ENCODE measurements at regions not wholly inside any gene's neighbourhood (a gene's known extent, or its start where the extent isn't known, plus 50 kb on each side); places are given as distances from the start of the nearest gene placed in this dataset.

DNA sequence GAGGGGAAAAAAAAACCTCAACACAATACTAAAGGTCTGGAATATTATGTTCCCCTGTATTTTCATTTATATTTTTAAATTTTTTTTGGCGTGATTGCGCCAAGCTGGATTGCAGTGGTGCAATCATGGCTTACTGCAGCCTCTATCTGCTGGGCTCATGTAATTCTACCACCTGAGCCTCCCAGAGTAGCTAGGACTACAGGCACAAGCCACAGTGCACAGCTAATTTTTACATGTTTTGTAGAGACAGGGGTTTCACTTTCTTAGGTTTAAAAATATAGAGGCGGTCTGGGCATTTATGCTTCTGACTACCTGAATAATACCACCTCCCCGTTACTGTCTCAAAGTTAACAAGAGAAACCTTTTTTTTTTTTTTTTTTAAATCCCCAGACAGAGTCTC is 51.1 kb upstream of the MAP4 start:
- TF ChIP-seq HDAC2 (IDR thresholded peaks at IDR 0.05; ENCODE audit: borderline replicate concordance in 1 of 2, low read depth in 2 of 2, low read length in 2 of 2) (no peak), YY1 (IDR thresholded peaks at IDR 0.05; ENCODE audit: low read depth, low read length) (no peak), TEAD4 (IDR thresholded peaks at IDR 0.05; ENCODE audit: low read depth, low read length) (no peak), GABPA (IDR thresholded peaks at IDR 0.05; ENCODE audit: borderline replicate concordance, insufficient read depth, low read length) (no peak), POLR2A (IDR thresholded peaks at IDR 0.05; ENCODE audit: control extremely low read depth in 1 of 2, low read depth in 2 of 2, low read length in 2 of 2) (no peak), POU5F1 (IDR thresholded peaks at IDR 0.05; ENCODE audit: low read depth, low read length) (no peak), RBBP5 (IDR thresholded peaks at IDR 0.05; ENCODE audit: borderline replicate concordance, low read depth, low read length) (no peak), SUZ12 (IDR thresholded peaks at IDR 0.05; ENCODE audit: low read length) (no peak), SAP30 (IDR thresholded peaks at IDR 0.05; ENCODE audit: insufficient read depth, insufficient replicate concordance, low read length) (no peak)
- TF ChIP-seq, protein P1, sequence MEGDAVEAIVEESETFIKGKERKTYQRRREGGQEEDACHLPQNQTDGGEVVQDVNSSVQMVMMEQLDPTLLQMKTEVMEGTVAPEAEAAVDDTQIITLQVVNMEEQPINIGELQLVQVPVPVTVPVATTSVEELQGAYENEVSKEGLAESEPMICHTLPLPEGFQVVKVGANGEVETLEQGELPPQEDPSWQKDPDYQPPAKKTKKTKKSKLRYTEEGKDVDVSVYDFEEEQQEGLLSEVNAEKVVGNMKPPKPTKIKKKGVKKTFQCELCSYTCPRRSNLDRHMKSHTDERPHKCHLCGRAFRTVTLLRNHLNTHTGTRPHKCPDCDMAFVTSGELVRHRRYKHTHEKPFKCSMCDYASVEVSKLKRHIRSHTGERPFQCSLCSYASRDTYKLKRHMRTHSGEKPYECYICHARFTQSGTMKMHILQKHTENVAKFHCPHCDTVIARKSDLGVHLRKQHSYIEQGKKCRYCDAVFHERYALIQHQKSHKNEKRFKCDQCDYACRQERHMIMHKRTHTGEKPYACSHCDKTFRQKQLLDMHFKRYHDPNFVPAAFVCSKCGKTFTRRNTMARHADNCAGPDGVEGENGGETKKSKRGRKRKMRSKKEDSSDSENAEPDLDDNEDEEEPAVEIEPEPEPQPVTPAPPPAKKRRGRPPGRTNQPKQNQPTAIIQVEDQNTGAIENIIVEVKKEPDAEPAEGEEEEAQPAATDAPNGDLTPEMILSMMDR (IDR thresholded peaks at IDR 0.05; ENCODE audit: control extremely low read depth in 1 of 3, insufficient read depth in 1 of 3, low read depth in 1 of 3, low read length in 3 of 3): no peak
- TF ChIP-seq, protein P2, sequence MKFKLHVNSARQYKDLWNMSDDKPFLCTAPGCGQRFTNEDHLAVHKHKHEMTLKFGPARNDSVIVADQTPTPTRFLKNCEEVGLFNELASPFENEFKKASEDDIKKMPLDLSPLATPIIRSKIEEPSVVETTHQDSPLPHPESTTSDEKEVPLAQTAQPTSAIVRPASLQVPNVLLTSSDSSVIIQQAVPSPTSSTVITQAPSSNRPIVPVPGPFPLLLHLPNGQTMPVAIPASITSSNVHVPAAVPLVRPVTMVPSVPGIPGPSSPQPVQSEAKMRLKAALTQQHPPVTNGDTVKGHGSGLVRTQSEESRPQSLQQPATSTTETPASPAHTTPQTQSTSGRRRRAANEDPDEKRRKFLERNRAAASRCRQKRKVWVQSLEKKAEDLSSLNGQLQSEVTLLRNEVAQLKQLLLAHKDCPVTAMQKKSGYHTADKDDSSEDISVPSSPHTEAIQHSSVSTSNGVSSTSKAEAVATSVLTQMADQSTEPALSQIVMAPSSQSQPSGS (IDR thresholded peaks at IDR 0.05; ENCODE audit: low read length): no peak
- TF ChIP-seq, protein P3, sequence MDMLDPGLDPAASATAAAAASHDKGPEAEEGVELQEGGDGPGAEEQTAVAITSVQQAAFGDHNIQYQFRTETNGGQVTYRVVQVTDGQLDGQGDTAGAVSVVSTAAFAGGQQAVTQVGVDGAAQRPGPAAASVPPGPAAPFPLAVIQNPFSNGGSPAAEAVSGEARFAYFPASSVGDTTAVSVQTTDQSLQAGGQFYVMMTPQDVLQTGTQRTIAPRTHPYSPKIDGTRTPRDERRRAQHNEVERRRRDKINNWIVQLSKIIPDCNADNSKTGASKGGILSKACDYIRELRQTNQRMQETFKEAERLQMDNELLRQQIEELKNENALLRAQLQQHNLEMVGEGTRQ (IDR thresholded peaks at IDR 0.05; ENCODE audit: low read length): no peak
